ENCODE measurements at regions not wholly inside any gene's neighbourhood (a gene's known extent, or its start where the extent isn't known, plus 50 kb on each side); places are given as distances from the start of the nearest gene placed in this dataset.

DNA sequence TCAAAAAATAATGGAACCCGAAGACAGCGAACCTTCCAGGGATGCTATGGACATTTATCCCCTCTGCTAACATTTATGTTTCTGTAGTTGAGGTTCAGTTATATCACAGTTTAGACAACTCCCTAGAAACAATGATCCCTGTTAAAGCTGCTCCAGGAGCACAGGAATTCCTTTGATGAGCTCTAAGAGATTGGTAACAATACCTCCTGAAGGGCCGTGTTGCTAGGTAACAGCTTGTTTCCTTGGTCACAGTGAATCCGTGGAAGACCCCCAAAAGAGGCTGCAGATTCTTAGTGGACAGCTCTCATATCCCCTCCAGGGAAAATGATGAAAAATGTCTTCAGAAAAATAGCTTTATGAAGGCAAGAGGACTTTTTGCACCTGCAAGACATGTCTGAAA lies 160.2 kb downstream of the SERPINI1 start:
- TF ChIP-seq, protein P1, sequence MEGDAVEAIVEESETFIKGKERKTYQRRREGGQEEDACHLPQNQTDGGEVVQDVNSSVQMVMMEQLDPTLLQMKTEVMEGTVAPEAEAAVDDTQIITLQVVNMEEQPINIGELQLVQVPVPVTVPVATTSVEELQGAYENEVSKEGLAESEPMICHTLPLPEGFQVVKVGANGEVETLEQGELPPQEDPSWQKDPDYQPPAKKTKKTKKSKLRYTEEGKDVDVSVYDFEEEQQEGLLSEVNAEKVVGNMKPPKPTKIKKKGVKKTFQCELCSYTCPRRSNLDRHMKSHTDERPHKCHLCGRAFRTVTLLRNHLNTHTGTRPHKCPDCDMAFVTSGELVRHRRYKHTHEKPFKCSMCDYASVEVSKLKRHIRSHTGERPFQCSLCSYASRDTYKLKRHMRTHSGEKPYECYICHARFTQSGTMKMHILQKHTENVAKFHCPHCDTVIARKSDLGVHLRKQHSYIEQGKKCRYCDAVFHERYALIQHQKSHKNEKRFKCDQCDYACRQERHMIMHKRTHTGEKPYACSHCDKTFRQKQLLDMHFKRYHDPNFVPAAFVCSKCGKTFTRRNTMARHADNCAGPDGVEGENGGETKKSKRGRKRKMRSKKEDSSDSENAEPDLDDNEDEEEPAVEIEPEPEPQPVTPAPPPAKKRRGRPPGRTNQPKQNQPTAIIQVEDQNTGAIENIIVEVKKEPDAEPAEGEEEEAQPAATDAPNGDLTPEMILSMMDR (IDR thresholded peaks at IDR 0.05; ENCODE audit: low read depth, low read length) = no peak
- TF ChIP-seq POLR2A (IDR thresholded peaks at IDR 0.05; ENCODE audit: extremely low read depth, insufficient read length) = no peak

Data from NB4 (cell line).